GM13977 (cell line): ENCODE measurements at regions not wholly inside any gene's neighbourhood (a gene's known extent, or its start where the extent isn't known, plus 50 kb on each side); places are given as distances from the start of the nearest gene placed in this dataset.

Source experiments
- DNase-seq: peaks from one replicate; pipeline ENCODE4 v3.0.0; 2012; ENCODE audit warnings: low spot score
- in situ Hi-C: fragments of 300-500 bp; cut with MboI; formaldehyde crosslinking; loops from one replicate; pipeline ENCODE4 v1.12.0; 2022; ENCODE audit warnings: low sequenced_read_pairs, low pct_unique_long_range_greater_than_20kb, mixed read lengths, inconsistent platforms; ENCODE audit not compliant: unreplicated experiment
- TF ChIP-seq, protein P1 (sequence below): IDR thresholded peaks from 2 replicates; pipeline ENCODE4 v1.5.1; 2012; ENCODE audit warnings: mild to moderate bottlenecking, control low read depth; ENCODE audit not compliant: insufficient read depth; ENCODE audit errors: extremely low read depth, missing control alignments

DNA sequence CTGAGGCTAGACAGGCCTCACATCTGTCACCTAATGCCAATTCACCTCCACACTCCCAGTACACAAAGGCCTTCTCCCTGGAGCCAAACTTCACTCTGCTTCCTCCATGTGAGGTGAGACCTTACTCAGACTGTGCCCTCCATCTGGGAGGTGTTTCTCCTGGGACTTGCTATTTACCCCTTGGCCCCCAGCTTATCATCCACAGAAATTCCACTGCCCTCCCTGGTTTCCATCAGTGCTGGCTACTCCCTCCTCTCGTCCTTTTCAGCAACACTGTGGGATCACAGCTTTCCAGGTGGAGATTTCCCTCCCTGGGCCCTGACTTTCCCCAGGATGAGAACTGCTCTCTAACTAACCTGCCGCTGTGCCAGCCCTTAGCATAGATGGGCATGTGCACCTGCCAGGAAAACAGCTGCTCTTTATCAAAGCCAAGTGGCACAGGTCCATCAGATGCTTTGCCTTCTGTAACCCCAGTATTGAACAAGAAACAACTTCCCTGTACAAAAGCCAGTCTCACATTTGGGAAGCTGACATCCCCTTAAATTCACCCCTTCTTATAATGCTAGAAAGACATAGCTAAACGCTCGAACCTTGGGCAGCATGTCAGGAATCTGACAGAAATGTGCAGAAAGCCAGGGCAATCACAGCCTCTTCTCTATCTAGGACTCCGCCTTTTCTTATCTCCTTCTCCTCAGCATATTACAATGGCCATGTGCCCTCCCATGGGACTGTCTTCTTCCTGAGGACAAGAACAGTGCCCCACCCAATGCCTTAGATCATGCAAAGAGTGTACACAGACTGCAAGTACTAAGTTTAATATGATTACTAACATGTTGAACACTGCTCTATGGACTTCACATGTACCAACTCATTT, 535.5 kb upstream of the ID2 start:
- no peak for DNase-seq
- in situ Hi-C loops: no loop called here
- TF ChIP-seq, protein P1, sequence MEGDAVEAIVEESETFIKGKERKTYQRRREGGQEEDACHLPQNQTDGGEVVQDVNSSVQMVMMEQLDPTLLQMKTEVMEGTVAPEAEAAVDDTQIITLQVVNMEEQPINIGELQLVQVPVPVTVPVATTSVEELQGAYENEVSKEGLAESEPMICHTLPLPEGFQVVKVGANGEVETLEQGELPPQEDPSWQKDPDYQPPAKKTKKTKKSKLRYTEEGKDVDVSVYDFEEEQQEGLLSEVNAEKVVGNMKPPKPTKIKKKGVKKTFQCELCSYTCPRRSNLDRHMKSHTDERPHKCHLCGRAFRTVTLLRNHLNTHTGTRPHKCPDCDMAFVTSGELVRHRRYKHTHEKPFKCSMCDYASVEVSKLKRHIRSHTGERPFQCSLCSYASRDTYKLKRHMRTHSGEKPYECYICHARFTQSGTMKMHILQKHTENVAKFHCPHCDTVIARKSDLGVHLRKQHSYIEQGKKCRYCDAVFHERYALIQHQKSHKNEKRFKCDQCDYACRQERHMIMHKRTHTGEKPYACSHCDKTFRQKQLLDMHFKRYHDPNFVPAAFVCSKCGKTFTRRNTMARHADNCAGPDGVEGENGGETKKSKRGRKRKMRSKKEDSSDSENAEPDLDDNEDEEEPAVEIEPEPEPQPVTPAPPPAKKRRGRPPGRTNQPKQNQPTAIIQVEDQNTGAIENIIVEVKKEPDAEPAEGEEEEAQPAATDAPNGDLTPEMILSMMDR: no peak

GRCh38 chr2:8148260-8149006, 533.4 kb upstream of the ID2 start:
- DNase-seq: no peak
- in situ Hi-C loops: no loop called here
- TF ChIP-seq, protein P1: no peak

DNA sequence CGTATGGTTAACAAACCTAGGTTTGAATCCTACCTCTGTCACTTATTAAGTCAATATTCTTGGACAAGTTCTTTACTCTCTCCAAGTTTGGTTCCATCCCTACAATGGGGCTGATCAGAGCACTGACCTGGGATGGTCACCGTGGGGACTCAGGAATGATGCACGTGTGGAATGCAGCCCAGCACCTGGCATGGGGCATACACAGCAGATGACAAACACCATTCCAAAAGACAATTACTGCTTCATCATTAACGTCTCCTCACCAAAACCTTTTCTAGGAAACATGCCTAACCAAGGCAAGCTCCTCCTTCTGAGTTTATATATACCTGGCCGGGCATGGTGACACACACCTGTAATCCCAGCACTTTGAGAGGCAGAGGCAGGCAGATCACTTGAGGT, 532.9 kb upstream of the ID2 start:
- no peak for DNase-seq
- in situ Hi-C loops: no loop called here
- TF ChIP-seq, protein P1: no peak

- DNase-seq: no peak
- in situ Hi-C loops: no loop called here
- TF ChIP-seq, protein P1: no peak
Measured at GRCh38 chr2:8149985-8150539, 531.8 kb upstream of the ID2 start.

- DNase-seq: no peak
- in situ Hi-C loops: no loop called here
- TF ChIP-seq, protein P1: no peak
Measured at GRCh38 chr2:8151888-8152287, 530.0 kb upstream of the ID2 start.

DNA sequence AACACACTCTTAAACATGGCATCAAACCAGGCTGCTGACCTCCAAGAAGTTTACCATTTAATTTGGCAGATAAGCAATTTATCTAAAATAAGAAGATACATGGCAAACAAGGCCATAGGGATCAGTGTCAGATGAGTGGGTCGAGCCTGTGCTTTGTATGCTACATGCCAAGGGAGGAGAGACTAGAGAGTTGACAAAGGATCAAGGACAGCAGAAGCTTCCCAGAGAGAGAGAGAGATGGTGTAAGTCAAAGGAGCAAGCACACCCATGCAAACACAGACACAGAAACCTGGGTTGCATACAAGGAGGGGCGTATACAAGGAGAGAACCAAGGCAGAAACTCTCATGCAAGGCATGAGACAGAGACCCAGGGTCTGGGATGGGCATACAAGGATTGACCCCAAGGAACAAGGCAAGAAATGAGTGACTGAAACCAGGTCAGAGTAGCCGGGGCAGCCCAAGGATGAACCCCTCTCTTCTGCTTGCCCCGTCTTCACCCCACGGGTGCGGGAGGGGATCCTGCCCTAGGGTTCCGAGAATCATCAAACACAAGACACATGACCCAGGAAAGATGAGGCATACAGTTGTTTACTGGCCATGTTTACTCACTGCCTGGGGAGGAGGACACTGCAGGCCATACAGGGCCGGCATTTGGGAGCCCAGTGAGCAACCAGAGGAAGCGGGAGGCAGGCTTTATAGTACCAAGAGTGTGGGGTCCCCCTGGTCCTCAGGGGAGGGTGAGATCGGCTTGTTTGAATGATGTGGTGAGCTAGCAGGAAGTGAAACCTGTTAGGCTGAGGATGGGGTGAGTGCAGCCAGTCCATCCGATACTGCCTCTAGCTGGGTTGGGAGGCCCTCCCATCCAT, 529.2 kb upstream of the ID2 start:
- peak; percentile 77 for DNase-seq
- in situ Hi-C loops: no loop called here
- TF ChIP-seq, protein P1: no peak
